GM21529 (cell line): ENCODE measurements at regions not wholly inside any gene's neighbourhood (a gene's known extent, or its start where the extent isn't known, plus 50 kb on each side); places are given as distances from the start of the nearest gene placed in this dataset.
A peak's percentile ranks its signal among the peaks of the same experiment; 100 is the strongest.

Experiments
- ATAC-seq: cut with Tn5 transposase; IDR thresholded peaks from one replicate; pipeline ENCODE4 v1.9.1; 2021; ENCODE audit not compliant: unreplicated experiment

DNA sequence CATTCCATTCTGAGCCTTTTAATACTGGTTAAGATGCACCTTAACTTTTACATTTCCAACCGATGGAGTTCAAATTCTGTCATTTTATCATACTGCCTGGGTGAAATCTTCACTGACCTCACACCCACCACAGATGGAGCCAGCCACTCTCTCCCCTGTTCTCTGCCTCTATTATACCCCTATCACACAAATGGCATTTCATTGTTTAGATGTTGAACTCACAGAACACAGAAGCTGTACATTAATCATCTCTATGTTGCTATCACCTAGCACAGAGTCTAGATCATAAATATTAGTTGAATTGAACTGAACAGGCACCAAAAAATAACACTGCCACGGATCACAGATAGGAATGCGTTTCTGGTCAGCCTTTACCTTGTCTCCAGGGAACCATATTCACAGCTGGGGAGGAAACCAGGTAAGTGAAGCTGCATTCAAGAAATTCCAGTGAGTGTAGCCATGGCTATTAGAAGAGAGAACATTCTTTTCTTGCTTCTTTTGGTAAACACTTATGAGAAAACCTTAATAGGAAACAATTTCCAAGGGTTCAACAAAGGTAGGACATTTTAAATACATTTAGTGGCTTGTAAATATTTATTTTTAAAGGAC lies 194.9 kb upstream of the RMST start:
- ATAC-seq, result no peak

DNA sequence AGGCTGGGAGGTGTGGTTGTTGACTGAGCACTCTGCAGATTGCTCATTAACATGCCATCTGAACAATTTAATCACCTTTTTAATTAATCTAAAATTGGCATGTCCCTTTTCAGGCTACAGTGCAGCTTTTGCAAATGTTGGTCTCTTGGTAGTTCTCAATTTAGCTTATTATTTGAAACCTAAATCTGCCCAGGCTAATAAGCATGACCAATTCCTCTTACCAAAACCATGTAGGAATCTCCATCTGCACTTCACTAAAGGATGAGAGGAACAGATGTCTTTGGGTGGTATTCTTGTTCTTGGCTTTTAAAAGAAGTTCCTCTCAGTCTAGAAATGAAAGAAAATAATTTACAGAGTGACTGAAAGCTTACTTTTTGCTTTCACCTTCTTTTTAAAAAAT lies 190.1 kb upstream of the RMST start:
- ATAC-seq, result no peak

DNA sequence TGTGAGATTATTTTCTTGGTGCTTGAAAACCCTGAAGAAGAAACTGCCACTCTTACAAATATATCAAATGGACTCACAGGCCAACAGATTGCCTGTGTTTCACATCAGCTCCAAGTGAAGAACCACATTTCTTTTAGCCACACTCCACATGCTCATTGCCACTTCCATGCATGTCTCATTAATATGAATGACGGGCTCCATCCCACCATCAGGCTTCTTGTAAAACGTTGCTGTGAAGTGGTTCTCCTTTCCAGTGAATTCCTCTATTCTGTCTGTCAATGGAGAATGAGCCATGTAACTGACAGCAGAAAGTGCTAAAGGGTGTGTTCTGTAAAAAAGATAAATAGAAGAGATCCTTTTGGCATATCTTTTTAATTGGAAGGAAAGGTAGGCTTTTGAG lies 188.2 kb upstream of the RMST start:
- ATAC-seq, result no peak

DNA sequence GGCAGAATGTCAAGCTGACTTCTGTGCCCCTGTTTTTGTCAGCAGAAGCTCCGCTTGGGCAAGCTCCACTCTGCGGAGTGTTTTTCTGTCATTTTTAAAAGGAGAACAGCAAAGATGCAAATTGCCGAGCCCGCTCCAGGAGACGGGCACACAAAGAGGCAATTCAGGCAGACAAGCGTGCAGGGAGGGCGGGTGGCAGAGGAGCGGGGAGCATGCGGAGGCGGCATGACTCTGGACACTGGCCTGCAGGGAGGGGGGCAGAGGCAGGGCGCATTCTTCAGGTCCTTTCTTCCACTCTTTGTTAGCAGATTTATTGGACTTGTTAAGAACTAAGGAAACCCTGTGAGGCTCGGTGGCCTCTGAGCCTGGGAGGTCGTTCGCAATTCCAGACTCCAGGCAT lies 187.3 kb upstream of the RMST start:
- no peak for ATAC-seq

DNA sequence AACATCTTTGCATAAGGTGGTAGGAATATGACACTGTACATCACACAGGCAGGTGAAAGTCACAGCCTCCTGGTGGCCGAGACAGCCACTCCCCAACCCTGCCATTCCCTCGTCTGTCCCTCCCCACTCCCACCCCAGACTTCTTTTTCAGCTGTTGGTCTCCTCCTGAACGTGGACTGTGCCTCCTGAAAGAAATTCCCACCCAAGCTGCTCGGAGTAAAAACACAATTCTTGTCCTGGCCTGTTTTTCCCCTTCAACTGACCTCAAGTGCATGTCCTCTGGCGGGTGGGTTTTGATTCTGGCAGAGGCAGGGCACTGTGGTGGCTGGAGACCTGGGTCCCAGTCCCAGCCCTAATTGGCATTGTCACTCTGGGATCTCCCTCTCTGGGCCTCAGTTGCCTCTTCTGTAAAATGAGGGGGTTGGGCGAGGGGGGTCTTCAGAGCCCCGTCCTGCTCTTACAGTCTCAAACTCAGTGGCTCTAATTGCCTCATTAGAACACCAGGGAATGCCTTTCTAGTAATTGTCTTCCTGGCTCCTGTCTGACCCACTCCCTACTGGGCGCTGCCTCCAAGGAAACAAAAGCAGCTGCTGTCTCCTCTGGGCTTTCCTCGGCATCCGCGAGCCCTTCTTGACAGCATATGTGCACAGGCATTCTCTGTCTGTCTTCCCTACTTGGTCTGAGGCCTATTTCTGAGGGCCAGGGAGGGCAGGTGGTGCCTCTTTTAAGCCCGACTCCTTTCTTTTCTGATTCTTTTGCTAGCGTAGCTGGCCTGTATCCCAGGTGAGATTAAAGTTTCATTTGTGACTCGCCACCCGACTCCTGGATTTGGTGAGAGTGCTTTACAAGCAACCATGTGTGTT lies 186.6 kb upstream of the RMST start:
- ATAC-seq, result no peak

DNA sequence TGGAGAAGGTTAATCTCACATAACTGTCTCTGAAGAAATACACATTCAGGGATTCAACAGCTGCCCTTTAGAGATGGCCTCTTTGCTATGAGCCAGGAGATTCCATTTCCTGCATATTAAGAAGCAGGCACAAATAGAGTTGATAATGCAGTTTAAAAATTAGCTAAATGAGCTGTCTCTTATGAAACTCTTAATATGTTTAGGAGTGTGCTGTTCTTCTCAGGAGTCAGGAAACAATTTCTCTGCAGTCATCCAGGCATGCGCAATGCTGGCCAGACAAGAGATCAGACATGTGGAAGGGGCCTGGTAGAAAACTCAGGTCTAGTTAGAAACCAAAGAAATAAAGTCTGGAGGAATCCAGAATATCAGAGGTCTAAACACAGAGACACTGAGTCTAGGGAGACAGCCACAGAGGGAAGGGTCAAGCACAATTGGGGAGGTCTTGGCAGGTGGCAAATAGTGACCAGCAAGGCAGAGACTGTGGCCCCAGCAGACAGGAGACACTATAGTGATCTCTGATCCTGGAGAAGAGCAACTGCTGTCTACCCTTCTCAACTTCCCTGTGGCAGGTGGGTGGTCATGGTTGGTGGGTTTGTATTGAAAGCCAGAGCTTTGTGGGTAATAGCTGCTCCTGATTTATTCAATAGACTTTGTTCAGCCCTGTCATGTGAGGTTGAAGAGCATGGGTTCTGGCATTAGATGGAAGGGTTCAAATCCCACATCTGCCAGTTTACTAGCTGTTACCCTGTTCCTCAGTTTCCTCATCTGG lies 185.8 kb upstream of the RMST start:
- ATAC-seq, result no peak

DNA sequence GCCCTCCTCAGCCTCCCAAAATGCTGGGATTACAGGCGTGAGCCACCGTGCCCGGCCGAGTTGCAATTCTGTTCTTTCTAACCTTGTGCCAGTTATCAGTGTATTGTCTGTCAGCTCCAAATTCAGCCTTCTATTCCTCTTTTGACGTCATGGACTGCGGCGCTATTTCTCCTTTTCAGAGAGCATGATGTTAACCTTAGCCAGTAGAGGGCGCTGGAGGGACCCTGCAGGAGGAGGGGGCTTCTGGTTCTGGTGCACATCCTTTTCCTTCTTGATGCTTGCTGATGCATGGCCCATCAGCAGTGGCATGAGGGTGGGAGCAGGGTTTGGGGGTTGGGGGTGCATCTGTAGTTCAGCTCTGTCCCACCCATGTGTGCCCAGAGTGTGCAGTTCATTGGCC lies 179.3 kb upstream of the RMST start:
- ATAC-seq, result no peak

DNA sequence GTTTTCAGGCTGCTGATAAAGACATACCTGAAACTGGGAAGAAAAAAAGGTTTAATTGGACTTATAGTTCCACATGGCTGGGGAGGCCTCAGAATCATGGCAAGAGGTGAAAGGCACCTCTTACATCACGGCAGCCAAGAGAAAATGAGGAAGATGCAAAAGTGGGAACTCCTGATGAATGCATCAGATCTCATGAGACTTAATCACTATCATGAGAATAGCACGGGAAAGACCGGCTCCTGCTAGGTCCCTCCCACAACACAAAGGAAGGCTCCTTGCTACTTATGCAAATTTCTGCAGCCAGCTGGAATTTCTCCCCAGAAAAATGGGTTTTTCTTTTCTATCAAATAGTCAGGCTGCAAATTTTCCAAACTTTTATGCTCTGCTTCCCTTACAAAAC lies 174.1 kb upstream of the RMST start:
- no peak for ATAC-seq

DNA sequence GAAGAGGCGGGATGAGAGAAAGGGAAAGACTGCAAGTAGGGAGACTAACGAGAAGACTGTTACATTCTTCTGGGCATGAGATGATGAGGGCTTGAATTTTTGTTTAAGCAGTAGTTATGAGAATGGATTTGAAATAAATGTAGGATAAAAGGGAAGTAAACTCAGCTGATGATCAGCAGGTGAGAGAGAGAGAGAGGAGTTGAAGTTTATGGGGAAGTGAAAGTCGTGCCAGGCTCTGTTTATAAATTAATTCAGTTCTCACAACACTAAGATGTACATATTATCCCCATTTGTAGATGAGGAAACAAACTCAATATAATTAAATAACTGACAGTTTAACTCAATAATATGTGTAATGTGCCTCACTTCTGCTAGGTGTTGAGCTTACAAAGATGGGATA lies 170.0 kb upstream of the RMST start:
- ATAC-seq, result no peak

DNA sequence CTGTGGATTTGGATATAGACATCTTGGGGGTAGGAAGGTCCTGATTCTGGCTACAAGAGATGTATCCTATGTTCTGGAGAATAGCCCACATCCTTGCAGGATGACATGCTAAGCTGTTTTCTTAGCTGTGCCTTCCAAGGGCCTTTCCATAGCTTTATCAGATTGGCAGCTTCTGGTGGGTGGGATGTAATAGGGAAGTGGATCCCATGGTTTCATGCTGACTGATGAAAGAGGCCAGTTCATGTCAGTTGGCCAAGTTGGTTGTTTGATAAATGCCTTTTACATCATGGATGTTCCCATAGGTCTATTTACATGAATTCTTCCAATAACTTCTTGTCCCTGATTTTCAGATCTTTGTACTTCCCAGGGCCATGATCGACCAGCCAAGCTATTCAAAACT lies 169.1 kb upstream of the RMST start:
- ATAC-seq, result no peak

DNA sequence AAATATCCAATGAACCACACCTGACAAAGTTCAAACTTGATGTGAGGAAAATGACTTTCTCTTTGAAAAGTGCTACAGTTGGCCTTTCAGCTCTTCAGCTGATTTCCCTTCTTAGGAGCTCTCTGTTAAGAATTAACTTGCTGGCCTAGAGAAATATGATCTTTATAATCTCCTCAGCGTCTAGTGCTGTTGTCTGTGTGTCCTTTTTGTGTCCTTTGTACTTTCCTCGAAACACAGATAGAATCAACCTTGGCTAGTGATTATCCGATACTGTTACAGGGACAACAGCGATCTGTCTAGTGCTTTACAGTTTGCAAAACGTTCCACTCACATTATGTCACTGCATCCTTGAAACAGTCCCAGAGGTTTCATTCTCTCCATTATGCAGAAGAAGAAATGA lies 162.8 kb upstream of the RMST start:
- ATAC-seq, result no peak

DNA sequence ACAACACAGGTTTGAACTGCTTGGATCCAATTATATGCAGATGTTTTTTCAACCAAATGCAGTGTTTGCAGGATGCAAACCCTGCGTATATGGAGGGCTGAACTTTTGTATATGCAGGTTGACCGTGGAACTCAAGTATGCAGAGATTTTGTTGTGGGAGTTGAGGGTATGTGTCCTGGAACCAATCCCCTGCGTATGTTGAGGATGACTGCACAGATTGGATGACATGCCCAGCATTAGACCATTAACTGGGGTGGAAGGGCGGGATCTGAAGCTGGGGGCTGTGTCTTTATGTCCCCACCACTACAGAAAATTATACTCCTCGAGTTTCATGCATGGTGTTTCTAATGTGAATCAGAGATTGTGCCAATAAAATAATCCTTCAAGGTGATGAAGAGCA lies 162.2 kb upstream of the RMST start:
- no peak for ATAC-seq

DNA sequence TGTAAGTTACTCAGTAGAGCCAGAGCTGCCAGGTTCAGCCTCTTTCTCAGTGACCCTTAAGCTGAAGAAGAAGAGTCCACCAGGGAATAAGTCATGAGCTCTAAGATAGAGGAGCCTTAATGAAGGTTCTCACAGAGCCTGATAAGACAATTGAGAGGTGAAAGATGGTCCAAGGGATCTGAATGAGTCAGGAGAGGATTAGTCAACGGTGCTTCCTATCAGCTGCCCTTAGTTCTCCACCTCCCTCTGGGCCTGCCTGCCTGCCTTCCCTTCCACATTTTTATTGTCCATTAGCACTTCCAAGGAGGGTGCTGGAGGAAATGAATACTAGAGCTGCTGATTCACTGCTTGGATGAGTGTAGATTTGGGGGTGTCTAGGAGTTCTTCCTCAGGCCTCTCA lies 161.7 kb upstream of the RMST start:
- ATAC-seq, result no peak

DNA sequence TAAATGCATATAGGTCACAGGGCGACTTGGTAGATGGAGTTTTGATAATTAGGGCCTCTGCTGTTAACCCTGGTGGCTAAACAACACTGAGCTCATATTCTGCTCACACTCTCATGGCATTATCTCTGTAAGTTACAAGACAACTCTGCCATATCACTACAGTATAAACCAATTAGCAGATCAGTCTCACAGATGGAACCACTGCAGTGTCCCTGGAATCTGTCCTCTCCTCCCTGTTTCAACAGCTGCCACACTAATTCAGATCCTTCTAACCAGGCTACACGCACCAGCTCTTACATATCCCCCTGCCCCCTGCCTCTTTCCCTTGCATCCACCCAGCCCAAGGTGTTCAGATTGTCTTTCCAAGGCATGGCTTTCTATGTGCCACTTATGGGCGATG lies 161.0 kb upstream of the RMST start:
- no peak for ATAC-seq

DNA sequence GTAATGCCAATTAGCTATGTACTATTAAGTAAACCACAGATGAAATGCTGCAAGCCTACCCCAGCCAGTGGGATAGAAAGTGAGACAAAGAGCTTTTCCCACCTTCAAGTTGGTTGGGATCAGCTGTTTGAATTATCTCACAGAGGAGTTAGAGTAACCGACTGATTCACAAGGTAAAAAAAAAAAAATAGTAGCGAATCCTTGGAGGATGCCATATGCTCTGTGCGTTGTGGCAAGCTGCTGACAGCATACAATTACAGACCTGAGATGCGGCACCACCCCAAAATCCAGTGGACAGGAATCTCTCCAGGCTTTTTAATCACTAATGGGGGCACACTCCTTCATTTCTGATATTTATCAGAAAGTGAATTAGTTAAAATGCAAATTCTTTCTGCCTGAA lies 157.0 kb upstream of the RMST start:
- ATAC-seq, result no peak

DNA sequence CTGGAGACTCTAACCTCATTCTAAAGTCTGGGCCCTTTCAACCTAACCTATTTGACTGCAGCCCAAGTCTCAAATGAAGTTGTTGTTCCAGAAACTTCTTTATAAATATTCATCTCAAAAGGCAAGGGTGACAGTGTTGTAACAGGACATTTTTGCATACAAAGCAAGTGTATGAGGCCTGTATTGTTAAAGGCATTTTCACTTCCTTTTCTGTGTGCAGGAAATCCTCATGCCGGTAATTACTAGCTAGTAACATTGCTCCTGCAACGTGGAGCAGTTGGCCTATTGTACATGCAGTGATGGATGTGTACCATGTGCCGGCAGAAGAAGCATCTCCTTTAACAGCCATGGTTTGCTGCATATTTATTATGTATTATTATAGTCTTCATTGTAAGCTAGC lies 156.5 kb upstream of the RMST start:
- ATAC-seq, result peak; percentile 100

DNA sequence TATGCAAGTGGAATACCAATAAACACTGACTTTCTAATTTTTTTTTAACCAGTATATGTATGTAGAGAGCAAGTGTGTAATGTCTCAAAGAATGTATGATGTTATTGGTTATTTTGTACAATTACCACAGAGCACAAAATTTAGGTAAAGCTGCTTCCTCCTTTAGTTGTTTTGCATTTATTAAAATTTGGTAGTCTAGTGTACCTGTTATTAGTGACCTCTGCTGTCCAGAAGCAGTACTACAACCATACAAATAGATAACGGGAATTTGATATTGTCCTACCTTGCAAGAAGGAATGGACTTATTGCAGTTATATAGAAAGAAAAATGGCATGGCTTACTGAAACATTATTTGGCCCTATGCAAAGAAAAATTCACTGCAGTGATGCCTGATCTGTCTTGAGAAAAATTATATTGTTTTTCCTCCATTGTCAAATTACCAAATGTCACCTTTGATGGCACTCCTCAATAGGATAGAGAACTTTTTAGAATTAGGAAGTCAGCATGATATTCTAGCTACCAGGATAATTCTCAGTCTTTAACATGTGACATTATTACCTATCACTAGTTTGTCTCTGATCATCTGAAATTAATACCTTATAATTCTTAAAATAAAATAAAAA lies 153.9 kb upstream of the RMST start:
- peak; percentile 37 for ATAC-seq

DNA sequence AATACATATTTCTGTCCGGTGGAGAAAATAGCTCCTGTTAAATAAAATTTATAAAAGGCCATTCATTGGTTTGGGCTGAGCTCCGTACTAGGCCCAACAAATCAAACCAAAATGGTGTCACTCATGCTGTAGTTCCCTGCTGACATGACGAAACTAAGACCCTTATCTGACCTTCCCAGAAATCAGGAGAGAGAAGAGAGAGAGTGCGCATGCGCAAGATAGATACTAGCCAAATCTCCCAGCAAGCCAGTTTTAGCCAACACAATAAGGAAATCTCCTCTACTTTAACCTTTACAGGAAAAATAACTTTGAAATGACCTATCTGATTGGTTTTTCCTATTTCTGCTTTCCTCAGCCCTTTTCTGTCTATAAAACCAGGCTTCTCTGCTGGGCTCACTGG lies 152.7 kb upstream of the RMST start:
- ATAC-seq, result no peak

DNA sequence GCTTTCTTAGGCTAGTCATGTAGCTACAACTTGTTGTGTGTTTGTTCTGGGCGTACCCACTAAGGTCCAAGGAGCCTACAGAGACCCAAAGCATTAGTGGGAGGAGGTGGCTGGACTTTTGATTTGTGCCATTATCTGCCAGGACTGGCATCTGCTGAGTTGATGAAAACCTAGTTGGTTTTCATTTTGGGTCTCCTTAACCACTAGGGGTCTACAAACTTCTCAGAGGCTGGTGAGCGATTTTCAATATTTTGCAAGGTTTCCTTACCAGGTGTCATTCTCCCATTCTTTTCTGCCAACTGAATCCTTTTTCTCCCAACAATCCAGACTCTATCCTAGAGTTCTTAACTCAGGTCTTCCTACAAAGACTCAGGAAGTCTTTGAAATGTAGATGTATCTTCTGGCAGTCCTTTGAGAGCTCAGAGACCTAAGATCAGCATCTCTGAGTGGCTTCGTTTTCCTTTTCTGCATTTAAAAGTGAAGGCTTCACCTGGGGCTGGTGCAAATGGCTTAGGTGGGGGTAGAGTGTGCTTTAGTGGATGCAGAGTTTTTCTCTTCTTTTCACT lies 150.0 kb upstream of the RMST start:
- ATAC-seq, result no peak

DNA sequence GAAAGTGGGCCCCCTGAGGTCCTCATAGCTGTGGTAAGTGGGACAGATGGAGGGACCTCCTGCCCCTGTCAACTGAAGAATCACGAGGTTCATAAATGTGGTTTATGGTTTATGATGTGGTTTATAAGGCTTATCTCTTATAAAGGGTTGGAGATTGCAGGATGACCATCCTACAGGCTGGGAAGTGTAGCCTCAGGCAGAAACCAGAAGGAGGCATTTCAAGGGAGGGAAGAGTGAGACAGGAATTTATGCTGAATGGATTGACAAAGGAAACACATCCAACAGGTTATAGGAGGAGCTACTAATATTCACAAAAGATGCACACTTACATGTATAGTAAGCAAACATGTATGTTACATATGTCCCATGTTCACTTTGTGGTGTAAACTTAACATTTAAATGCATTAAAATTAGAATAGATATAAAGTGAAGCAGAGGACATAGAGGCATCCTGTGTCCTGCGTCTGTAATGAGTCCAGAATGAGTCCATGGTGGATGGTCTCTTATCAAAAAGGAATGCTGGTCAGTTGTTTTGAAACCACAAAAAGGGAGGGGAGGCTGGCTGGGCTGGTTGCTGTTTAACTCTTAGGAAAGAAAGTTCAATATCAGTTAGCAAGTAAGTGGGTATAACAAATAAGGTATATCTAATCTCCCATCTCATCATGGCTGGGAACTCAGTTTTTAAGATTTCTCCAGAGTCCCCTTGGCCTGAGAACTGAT lies 149.0 kb upstream of the RMST start:
- ATAC-seq, result no peak

DNA sequence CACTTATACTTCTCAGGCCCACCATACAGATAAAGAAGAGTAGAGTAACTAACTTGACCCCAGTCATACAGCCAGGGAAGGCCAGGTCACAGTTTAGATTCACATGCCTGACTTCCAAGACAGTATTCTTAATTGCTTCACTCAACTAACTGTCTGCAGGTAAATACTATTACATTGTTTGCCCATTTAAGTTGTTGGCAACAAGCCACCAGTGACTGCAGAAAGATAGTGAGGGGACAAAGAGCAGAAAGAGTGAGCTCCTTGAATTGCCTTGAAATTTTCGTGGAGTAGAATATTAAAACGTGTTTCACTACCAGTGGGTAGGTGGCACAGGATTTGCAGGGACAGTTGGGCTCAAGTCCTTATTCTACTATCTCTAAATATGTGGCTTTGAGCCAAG lies 146.3 kb upstream of the RMST start:
- ATAC-seq, result no peak
